ENCODE measurements at regions not wholly inside any gene's neighbourhood (a gene's known extent, or its start where the extent isn't known, plus 50 kb on each side); places are given as distances from the start of the nearest gene placed in this dataset.

GRCh38 chr12:25896981-25897380, 61.5 kb upstream of the RASSF8 start:
- TF ChIP-seq POLR2A (IDR thresholded peaks at IDR 0.05), result no peak
- TF ChIP-seq CTCF (IDR thresholded peaks at IDR 0.05), result no peak
- no peak for TF ChIP-seq POLR2AphosphoS5 (IDR thresholded peaks at IDR 0.05; ENCODE audit: insufficient read depth in 1 of 2, low read depth in 1 of 2)
